Adrenal gland (tissue), 5 donors: ENCODE measurements at regions not wholly inside any gene's neighbourhood (a gene's known extent, or its start where the extent isn't known, plus 50 kb on each side); places are given as distances from the start of the nearest gene placed in this dataset.

ENCODE experiments used
- CTCF ChIP-seq, 6 experiments: fragments of 450-650 bp in 4 of 6; fragments of 200-600 bp in 2 of 6; sonication (generic) in 1 of 6; IDR thresholded peaks; 1 replicate in 5 of 6; 2 replicates in 1 of 6; pipeline versions ENCODE4 v1.5.1 to v1.8.0; 2016 to 2021; ENCODE audit warnings: antibody characterized with exemption in 6 of 6, mild to moderate bottlenecking in 2 of 6, moderate library complexity in 1 of 6
- POLR2A ChIP-seq, 2 donors: fragments of 450-650 bp; IDR thresholded peaks; one replicate each; pipeline ENCODE4 v1.6.1; 2017; ENCODE audit warnings: antibody characterized with exemption in 2 of 2, mild to moderate bottlenecking in 2 of 2, moderate library complexity in 1 of 2
- donor health status: DM: no; HTN: no; CAD: no.

- TF ChIP-seq CTCF (IDR thresholded peaks at IDR 0.05) (no peak), POLR2A (IDR thresholded peaks at IDR 0.05) (no peak)
Observed at GRCh38 chr1:221994939-221995338, 253.1 kb upstream of the DUSP10 start.
